Activated CD8-positive, alpha-beta memory T cell treated with anti-CD3 and anti-CD28 coated beads, Interleukin-2, amount 10 ng/mL, durations not matched to agents 7 days and 5 days (primary cell): ENCODE measurements at regions not wholly inside any gene's neighbourhood (a gene's known extent, or its start where the extent isn't known, plus 50 kb on each side); places are given as distances from the start of the nearest gene placed in this dataset.
A peak's percentile ranks its signal among the peaks of the same experiment; 100 is the strongest.
"Not testable (repeated sequence)": the region's sequence is repeated elsewhere in the genome, so short reads cannot be mapped to it uniquely, and the experiment has no call there.

Source experiments
- ATAC-seq: fragments of 150-1000 bp; cut with Tn5 transposase; one replicate; pipeline ENCODE4 v1.10.0; 2021; ENCODE audit warnings: moderate library complexity
- CTCF ChIA-PET: fragments of 350-600 bp; sonication (Branson Sonifier 250); formaldehyde crosslinking; loops from one replicate; lab custom pipeline; 2021; ENCODE audit warnings: antibody characterized with exemption; lab: Charles Lee
- DNase-seq: peaks from one replicate; pipeline ENCODE4 v3.0.0-alpha.2; 2020
- H3K27ac Mint-ChIP-seq: one replicate; pipeline ENCODE4 v1.8.0; 2021; ENCODE audit warnings: mild to moderate bottlenecking, mixed read lengths
- H3K27me3 Mint-ChIP-seq: one replicate; pipeline ENCODE4 v1.8.0; 2021; ENCODE audit warnings: mixed read lengths
- H3K36me3 Mint-ChIP-seq: one replicate; pipeline ENCODE4 v1.8.0; 2021; ENCODE audit warnings: mild to moderate bottlenecking, mixed read lengths
- H3K4me1 Mint-ChIP-seq: one replicate; pipeline ENCODE4 v1.8.0; 2021; ENCODE audit warnings: mixed read lengths
- H3K4me3 Mint-ChIP-seq: one replicate; pipeline ENCODE4 v1.8.0; 2021; ENCODE audit warnings: mild to moderate bottlenecking, moderate library complexity, mixed read lengths
- H3K9me3 Mint-ChIP-seq: one replicate; pipeline ENCODE4 v1.8.0; 2022; ENCODE audit warnings: low read depth, mixed read lengths

DNA sequence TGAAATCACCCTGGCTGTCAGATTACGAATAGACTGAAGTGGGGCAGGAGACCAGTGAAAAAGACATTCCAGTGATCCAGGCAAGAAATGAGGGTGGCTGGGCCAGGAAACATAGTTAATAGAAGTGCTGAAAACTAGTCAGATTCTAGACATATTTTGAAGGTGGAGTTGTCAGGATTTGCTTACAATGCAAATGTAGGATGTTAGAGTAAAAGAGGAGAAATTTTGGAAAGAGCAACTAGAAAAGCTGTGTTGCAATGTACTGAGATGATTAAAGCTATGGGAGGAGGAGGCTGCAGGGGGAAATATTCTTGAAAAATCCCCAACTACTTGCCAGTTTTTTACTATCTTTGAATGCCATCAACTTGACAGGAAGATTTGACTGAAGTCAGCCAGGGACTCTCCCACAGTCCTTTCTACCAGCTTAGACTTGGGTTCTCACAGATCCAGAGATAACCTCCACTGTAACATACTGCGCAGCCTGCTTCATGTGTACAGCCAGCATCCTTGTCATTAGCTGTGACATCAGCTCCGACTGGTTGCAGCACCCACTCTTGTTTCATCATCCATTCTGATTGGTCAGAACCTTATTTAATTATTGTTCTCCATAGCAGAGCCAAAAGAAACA lies 109.7 kb downstream of the TSEN15 start:
- Mint-ChIP-seq H3K27ac (no peak overlapping the region), H3K36me3 (peaks cover 3% of the 10 kb centered on the region), H3K4me3 (no peak overlapping the region), H3K4me1 (peaks cover 29% of the 10 kb centered on the region), H3K27me3 (no peaks in the 10 kb centered on the region), H3K9me3 (peaks cover 2% of the 10 kb centered on the region)
- ATAC-seq (peak; percentile 38), DNase-seq (peak; percentile 60)
- CTCF ChIA-PET: interaction anchor here (1.0 to 1.4 kb wide), 2 partner anchors 110 to 123 kb away, joined by 3 read pairs; partner anchors contain the start of genes COLGALT2 and TSEN15

DNA sequence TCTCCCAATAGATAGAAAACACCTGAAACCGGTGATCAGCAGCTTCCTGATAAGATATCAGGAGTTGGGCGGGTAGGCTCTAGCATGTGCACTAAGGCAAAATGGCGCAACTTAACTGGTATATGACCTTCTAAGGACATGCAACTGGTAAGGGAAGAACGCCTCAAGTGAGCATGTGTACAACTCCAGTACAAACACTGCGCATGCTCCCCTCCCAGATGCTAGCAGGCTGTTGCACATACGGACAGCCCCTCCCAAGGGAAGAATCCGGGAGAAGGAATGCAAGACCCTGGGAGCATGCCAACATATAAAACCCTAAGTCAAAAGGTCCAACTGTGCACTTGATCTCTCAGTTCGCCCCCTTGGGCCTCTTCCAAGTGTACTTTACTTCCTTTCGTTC lies 110.8 kb downstream of the TSEN15 start:
- CTCF ChIA-PET: no interaction called here
- H3K27me3 Mint-ChIP-seq: no peaks in the 10 kb centered on the region
- H3K9me3 Mint-ChIP-seq: peaks cover 2% of the 10 kb centered on the region
- ATAC-seq: no peak
- peaks cover 3% of the 10 kb centered on the region for H3K36me3 Mint-ChIP-seq
- no peak overlapping the region for H3K4me3 Mint-ChIP-seq
- no peak for DNase-seq
- no peak overlapping the region for H3K27ac Mint-ChIP-seq
- peaks cover 29% of the 10 kb centered on the region for H3K4me1 Mint-ChIP-seq

DNA sequence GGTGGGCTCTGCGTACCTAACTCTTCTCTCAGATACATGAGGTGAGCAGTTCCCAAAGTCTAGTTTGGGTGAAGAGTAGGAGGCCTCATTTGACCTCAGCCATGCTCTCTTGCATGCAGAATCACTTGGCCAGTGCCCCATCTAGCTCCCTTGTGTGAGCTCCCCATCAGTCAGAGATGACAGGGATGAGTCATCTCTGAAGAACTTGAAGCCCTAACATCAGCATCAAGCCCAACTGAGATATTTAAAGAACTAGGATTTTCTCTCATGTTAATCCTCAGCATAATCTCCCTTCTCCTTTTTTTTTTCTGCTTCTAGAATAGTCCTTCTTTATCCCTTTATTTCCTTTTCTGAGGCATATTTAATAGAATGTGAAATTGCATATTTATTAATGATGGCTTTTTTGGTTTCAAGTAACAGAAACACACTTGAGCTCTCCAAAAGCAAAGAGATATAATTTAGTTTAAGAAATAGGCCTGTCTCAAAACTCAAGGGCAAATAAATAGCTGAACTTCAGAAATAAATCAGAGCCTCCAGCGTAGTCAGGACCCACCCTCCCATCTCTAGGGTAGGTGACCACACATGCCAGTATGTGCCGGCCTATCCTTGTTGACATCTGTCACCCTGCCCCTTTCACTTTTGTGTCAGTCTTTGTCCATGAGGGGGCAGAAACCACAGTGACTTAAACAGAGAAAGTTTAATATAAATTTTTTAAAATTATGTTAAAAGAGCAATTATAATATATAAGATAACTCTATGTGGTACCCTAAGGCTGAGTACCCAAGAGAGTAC lies 112.3 kb downstream of the TSEN15 start:
- peak; percentile 61 for DNase-seq
- CTCF ChIA-PET: interaction anchor here (1.2 kb wide), 1 partner anchor 8 kb away, joined by 5 read pairs; no protein-coding TSS in a partner anchor
- peaks cover 27% of the 10 kb centered on the region for H3K4me1 Mint-ChIP-seq

DNA sequence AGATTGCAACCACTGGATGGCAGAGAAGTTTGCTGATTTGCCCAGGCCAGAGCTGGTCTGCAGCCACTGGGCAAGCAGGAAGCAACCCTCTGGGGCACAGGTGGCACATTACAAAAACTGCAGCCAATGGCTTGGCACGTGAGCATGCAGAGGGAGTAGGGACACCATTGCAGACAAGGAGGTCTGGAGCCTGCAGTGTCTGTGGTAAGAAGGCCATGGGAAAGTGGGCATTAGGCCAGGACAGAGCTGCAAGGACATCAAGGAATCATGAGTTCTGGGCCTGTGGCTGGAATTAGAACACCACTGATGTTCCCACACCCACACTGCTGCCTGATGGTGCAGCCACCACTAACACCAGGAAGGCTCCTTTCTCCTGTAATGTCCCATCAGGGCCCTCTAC lies 113.0 kb downstream of the TSEN15 start:
- Mint-ChIP-seq H3K27me3 (peaks cover 3% of the 10 kb centered on the region), H3K27ac (no peak overlapping the region), H3K4me3 (no peak overlapping the region), H3K9me3 (peaks cover 2% of the 10 kb centered on the region), H3K4me1 (peaks cover 27% of the 10 kb centered on the region), H3K36me3 (peaks cover 3% of the 10 kb centered on the region)
- DNase-seq: no peak
- CTCF ChIA-PET: interaction anchor here (1.2 kb wide), 1 partner anchor 9 kb away, joined by 5 read pairs; no protein-coding TSS in a partner anchor
- no peak for ATAC-seq

More for the DNA sequence above, 112.3 kb downstream of the TSEN15 start:
- no peak overlapping the region for H3K4me3 Mint-ChIP-seq
- no peak overlapping the region for H3K27ac Mint-ChIP-seq
- H3K36me3 Mint-ChIP-seq: peaks cover 3% of the 10 kb centered on the region
- ATAC-seq: peak; percentile 59
- peaks cover 2% of the 10 kb centered on the region for H3K9me3 Mint-ChIP-seq
- H3K27me3 Mint-ChIP-seq: peaks cover 3% of the 10 kb centered on the region

DNA sequence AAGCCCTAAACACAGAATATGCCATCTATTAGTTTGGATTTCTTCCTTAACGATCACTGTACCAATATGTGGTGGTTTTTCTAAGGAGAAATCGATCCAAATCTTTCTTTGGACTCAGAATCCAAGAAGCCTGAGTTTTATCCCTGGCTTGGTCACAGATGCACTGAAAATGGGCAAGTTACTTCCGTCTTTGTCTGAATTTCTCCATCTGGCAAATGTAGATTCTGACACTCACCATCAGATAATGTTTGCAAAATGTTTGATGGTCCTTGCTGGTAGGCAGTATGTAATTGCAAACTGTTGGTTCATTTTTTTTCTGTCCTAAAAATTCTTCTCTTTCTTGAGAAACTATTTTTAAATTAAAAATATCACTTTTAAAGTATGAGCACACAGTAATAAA lies 115.0 kb downstream of the TSEN15 start:
- ATAC-seq (no peak), DNase-seq (no peak)
- H3K9me3 Mint-ChIP-seq: peaks cover 2% of the 10 kb centered on the region
- CTCF ChIA-PET: interaction anchor here (1.1 kb wide), 1 partner anchor 9 kb away, joined by 3 read pairs; no protein-coding TSS in a partner anchor
- H3K36me3 Mint-ChIP-seq: peaks cover 3% of the 10 kb centered on the region
- H3K4me3 Mint-ChIP-seq: no peak overlapping the region
- peaks cover 27% of the 10 kb centered on the region for H3K4me1 Mint-ChIP-seq
- H3K27me3 Mint-ChIP-seq: peaks cover 3% of the 10 kb centered on the region
- H3K27ac Mint-ChIP-seq: no peak overlapping the region

DNA sequence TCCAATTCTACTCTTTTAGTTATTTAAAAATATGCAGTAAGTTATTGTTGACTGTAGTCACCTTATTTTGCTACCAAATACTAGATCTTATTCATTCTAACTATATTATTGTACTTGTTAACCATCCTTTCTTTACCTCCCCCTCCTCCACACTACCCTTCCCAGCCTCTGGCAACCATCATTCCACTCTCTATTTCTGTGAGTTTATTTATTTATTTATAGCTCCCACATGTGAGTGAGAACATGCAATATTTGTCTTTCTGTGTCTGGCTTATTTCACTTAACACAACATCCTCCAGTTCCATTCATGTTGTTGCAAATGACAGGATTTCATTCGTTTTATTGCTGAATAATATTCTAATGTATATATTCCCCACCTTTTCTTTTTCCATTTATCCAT lies 115.8 kb downstream of the TSEN15 start:
- Mint-ChIP-seq H3K4me1 (peaks cover 27% of the 10 kb centered on the region), H3K27me3 (peaks cover 3% of the 10 kb centered on the region), H3K36me3 (peaks cover 3% of the 10 kb centered on the region), H3K4me3 (no peak overlapping the region), H3K27ac (no peak overlapping the region), H3K9me3 (peaks cover 2% of the 10 kb centered on the region)
- ATAC-seq: no peak
- no peak for DNase-seq
- CTCF ChIA-PET: interaction anchor here (1.1 kb wide), 1 partner anchor 10 kb away, joined by 3 read pairs; no protein-coding TSS in a partner anchor

DNA sequence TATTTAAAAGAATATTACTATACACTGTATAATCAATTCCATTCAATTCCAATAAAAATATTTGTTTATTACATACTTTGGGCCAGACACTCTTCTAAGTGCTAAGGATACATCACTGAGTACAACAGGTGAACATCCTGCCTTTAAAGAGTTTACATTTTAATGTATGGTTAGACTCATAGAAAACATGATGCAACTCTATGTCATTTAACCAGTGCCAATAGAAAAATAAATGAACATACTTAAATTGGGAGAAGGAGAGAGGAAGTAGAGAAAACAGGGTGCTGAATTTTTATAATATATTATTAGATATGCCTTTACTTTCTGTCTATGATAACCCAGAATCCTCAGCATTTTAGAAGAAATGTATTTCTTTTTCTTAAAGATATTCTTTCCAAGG lies 119.2 kb downstream of the TSEN15 start:
- H3K9me3 Mint-ChIP-seq: no peaks in the 10 kb centered on the region
- no peak overlapping the region for H3K27ac Mint-ChIP-seq
- H3K36me3 Mint-ChIP-seq: no peaks in the 10 kb centered on the region
- DNase-seq (no peak), ATAC-seq (no peak)
- peaks cover 1% of the 10 kb centered on the region for H3K4me1 Mint-ChIP-seq
- H3K27me3 Mint-ChIP-seq: peaks cover 3% of the 10 kb centered on the region
- H3K4me3 Mint-ChIP-seq: no peak overlapping the region
- CTCF ChIA-PET: no interaction called here

DNA sequence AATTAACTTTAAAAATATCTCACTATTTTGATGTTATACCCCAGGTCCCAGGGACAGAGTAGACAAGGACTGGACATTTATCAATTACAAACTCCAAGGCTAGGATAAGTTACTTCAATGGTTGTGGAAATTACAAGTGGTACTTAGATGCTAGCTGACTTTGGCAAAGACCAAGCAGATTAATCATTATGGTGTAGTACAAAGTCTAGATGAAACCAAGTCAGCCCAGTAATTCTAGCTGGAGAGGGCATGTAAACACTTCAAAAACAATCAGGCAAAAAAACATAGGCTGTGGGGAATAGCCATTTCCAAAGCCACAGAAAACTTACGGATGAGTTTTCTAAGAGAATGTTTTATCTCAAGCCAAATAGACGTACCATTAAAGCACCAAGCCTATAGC lies 124.5 kb downstream of the TSEN15 start:
- no peak for DNase-seq
- ATAC-seq: no peak
- H3K36me3 Mint-ChIP-seq: no peaks in the 10 kb centered on the region
- H3K27me3 Mint-ChIP-seq: no peaks in the 10 kb centered on the region
- no peaks in the 10 kb centered on the region for H3K4me1 Mint-ChIP-seq
- H3K4me3 Mint-ChIP-seq: no peak overlapping the region
- H3K27ac Mint-ChIP-seq: no peak overlapping the region
- no peaks in the 10 kb centered on the region for H3K9me3 Mint-ChIP-seq
- CTCF ChIA-PET: no interaction called here

DNA sequence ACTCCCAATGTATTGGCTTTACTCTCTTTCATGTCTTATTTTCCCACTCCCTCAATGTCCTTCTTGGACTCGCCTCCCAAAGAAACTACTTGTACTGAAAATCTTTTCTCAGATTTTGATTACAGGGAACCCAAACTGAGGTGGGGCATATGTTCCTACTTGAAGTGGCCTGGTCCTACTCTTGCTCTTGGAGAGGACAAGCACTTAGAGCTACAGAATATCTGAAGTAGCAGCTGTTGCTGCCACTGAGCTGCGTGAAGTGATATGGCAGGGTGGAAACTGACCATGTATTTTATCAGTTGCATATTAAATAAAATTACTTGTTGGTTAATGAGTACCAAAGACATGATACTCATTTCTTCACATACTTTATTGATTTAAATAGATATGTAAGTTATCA lies 129.5 kb downstream of the TSEN15 start:
- ATAC-seq: no peak
- H3K4me1 Mint-ChIP-seq: no peaks in the 10 kb centered on the region
- CTCF ChIA-PET: no interaction called here
- no peaks in the 10 kb centered on the region for H3K36me3 Mint-ChIP-seq
- no peaks in the 10 kb centered on the region for H3K9me3 Mint-ChIP-seq
- DNase-seq: no peak
- no peak overlapping the region for H3K4me3 Mint-ChIP-seq
- no peak overlapping the region for H3K27ac Mint-ChIP-seq
- peaks cover 13% of the 10 kb centered on the region for H3K27me3 Mint-ChIP-seq

DNA sequence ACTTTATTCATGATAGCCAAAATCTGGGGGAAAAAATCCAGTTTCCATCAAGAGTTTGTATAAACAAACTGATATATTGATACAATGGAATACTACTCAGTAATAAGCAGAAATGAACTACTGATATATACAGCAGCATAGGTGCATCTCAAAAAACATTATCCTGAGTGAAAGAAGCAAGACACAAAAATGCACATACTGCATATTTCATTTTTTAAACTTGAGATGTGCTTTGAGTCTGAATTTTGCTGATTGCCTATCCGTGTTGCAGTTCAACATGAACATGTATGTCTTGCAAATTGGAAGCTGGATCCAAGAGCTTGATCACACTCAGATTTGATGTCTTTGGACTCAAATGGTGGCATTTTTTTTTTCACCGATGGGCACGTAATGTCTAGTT lies 132.4 kb downstream of the TSEN15 start:
- H3K27me3 Mint-ChIP-seq: peaks cover 23% of the 10 kb centered on the region
- CTCF ChIA-PET: no interaction called here
- no peaks in the 10 kb centered on the region for H3K4me1 Mint-ChIP-seq
- no peak overlapping the region for H3K27ac Mint-ChIP-seq
- ATAC-seq (no peak), DNase-seq (no peak)
- no peaks in the 10 kb centered on the region for H3K9me3 Mint-ChIP-seq
- no peak overlapping the region for H3K4me3 Mint-ChIP-seq
- H3K36me3 Mint-ChIP-seq: no peaks in the 10 kb centered on the region

DNA sequence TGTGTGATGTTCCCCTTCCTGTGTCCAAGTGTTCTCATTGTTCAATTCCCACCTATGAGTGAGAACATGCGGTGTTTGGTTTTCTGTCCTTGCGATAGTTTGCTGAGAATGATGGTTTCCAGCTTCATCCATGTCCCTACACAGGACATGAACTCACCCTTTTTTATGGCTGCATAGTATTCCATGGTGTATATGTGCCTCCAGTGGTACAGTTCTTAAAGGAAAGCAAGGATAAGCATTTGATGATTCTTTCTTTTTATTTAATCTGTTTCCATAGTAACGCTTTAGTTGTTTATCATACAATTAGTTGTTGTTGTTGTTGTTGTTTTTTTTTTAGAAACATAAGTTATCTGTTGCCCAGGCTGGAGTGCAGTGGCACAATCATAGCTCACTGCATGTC lies 133.1 kb downstream of the TSEN15 start:
- H3K9me3 Mint-ChIP-seq, H3K36me3 Mint-ChIP-seq, H3K27ac Mint-ChIP-seq, CTCF ChIA-PET, DNase-seq, H3K4me3 Mint-ChIP-seq, ATAC-seq, H3K4me1 Mint-ChIP-seq: not testable (repeated sequence)
- peaks cover 28% of the 10 kb centered on the region for H3K27me3 Mint-ChIP-seq

DNA sequence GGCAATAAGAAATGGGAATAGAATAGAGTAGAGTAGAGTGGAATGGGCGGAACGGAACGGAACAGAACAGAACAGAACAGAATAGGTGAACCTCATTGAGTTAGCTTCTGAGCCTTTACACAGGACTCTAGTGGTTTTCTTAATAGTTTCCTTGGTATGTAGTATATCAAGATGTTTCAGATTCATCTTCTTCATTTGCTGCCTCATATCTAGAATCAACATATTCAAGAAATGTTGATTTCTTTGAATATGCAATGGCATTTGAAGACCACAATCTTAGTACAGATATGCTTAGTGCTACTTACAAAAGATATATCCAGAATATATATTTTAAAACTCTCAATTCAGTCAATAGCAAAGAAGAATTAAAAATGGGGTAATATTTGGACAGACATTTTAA lies 133.8 kb downstream of the TSEN15 start:
- Mint-ChIP-seq H3K36me3 (no peaks in the 10 kb centered on the region), H3K27me3 (peaks cover 34% of the 10 kb centered on the region), H3K27ac (no peak overlapping the region), H3K9me3 (no peaks in the 10 kb centered on the region), H3K4me3 (no peak overlapping the region), H3K4me1 (no peaks in the 10 kb centered on the region)
- DNase-seq: no peak
- ATAC-seq: no peak
- CTCF ChIA-PET: no interaction called here

DNA sequence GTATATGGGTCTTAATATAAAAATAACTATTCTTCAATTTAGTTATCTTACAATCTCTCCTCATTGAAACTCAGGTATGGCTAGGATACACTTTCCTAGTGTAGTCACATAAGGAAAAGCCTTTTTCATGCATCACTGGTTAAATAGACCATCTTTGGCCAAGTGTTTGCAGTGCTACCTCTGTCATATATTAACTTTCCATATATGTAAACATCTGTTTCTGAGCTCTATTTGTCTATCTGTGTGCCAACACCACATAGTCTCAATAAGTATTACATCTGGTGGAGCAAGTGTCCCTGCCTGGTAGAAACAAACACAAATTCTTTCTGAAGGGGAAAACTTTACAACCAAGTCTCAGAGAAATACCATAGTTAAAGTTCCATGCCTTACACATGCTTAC lies 134.6 kb downstream of the TSEN15 start:
- no peak overlapping the region for H3K4me3 Mint-ChIP-seq
- H3K27me3 Mint-ChIP-seq: peaks cover 41% of the 10 kb centered on the region
- H3K27ac Mint-ChIP-seq: no peak overlapping the region
- no peaks in the 10 kb centered on the region for H3K9me3 Mint-ChIP-seq
- ATAC-seq (no peak), DNase-seq (no peak)
- H3K4me1 Mint-ChIP-seq: no peaks in the 10 kb centered on the region
- H3K36me3 Mint-ChIP-seq: no peaks in the 10 kb centered on the region
- CTCF ChIA-PET: no interaction called here

DNA sequence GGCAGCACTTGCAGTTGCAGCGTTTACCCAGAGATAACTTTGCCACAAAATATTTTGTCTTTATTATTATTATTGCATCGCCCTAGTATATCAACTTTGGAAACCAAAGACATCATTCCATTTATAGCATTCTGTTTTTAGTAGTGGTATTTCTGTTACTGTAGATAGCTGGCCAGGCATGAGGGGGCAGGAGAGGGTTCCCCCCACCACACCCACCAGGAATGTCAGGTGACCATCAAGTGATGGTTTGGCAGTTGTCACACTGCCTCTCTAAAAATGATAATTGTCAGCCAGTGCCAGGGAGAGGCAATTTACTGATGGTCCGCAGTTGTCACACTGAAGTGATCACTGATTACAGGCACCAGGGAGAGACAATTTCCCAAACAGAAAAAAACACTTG lies 135.6 kb downstream of the TSEN15 start:
- no peak for ATAC-seq
- Mint-ChIP-seq H3K9me3 (no peaks in the 10 kb centered on the region), H3K4me1 (no peaks in the 10 kb centered on the region), H3K4me3 (no peak overlapping the region), H3K36me3 (no peaks in the 10 kb centered on the region), H3K27me3 (peaks cover 41% of the 10 kb centered on the region), H3K27ac (no peak overlapping the region)
- DNase-seq: no peak
- CTCF ChIA-PET: no interaction called here
